ENCODE measurements at regions not wholly inside any gene's neighbourhood (a gene's known extent, or its start where the extent isn't known, plus 50 kb on each side); places are given as distances from the start of the nearest gene placed in this dataset.
"Not testable (repeated sequence)": the region's sequence is repeated elsewhere in the genome, so short reads cannot be mapped to it uniquely, and the experiment has no call there.

- no peak for DNase-seq
Observed at GRCh38 chr2:116141891-116142474, 1672.5 kb upstream of the DDX18 start.

GRCh38 chr2:116142644-116143227, 1671.8 kb upstream of the DDX18 start:
- DNase-seq: no peak

GRCh38 chr2:116145031-116145430, 1669.5 kb upstream of the DDX18 start:
- DNase-seq: no peak

GRCh38 chr2:116148361-116148760, 1666.1 kb upstream of the DDX18 start:
- DNase-seq: no peak

- no peak for DNase-seq
Observed at GRCh38 chr2:116153729-116154128, 1660.8 kb upstream of the DDX18 start.

- no peak for DNase-seq
Observed at GRCh38 chr2:116160657-116161056, 1653.8 kb upstream of the DDX18 start.

GRCh38 chr2:116162395-116162794, 1652.1 kb upstream of the DDX18 start:
- no peak for DNase-seq

GRCh38 chr2:116167107-116167506, 1647.4 kb upstream of the DDX18 start:
- no peak for DNase-seq

GRCh38 chr2:116180072-116180471, 1634.4 kb upstream of the DDX18 start:
- DNase-seq: no peak

- not testable (repeated sequence) for DNase-seq
Observed at GRCh38 chr2:116190684-116191083, 1623.8 kb upstream of the DDX18 start.

- no peak for DNase-seq
Observed at GRCh38 chr2:116200086-116200485, 1614.4 kb upstream of the DDX18 start.

GRCh38 chr2:116211719-116212118, 1602.8 kb upstream of the DDX18 start:
- no peak for DNase-seq

GRCh38 chr2:116222793-116223192, 1591.7 kb upstream of the DDX18 start:
- DNase-seq: no peak

- DNase-seq: no peak
Observed at GRCh38 chr2:116223912-116224311, 1590.6 kb upstream of the DDX18 start.

GRCh38 chr2:116224610-116225009, 1589.9 kb upstream of the DDX18 start:
- no peak for DNase-seq

- DNase-seq: no peak
Observed at GRCh38 chr2:116238511-116238910, 1576.0 kb upstream of the DDX18 start.

GRCh38 chr2:116250376-116250775, 1564.1 kb upstream of the DDX18 start:
- no peak for DNase-seq

GRCh38 chr2:116264872-116265271, 1549.6 kb upstream of the DDX18 start:
- no peak for DNase-seq

- no peak for DNase-seq
Observed at GRCh38 chr2:116269040-116269439, 1545.5 kb upstream of the DDX18 start.

GRCh38 chr2:116304328-116304727, 1510.2 kb upstream of the DDX18 start:
- DNase-seq: no peak

- DNase-seq: no peak
Observed at GRCh38 chr2:116317111-116317510, 1497.4 kb upstream of the DDX18 start.

- not testable (repeated sequence) for DNase-seq
Observed at GRCh38 chr2:116318551-116318950, 1495.9 kb upstream of the DDX18 start.

GRCh38 chr2:116319001-116319400, 1495.5 kb upstream of the DDX18 start:
- DNase-seq: no peak

GRCh38 chr2:116319935-116320334, 1494.6 kb upstream of the DDX18 start:
- DNase-seq: no peak

- DNase-seq: no peak
Observed at GRCh38 chr2:116329280-116329679, 1485.2 kb upstream of the DDX18 start.

All from skin of body (tissue), 1 donor.